ENCODE measurements at regions not wholly inside any gene's neighbourhood (a gene's known extent, or its start where the extent isn't known, plus 50 kb on each side); places are given as distances from the start of the nearest gene placed in this dataset.

DNA sequence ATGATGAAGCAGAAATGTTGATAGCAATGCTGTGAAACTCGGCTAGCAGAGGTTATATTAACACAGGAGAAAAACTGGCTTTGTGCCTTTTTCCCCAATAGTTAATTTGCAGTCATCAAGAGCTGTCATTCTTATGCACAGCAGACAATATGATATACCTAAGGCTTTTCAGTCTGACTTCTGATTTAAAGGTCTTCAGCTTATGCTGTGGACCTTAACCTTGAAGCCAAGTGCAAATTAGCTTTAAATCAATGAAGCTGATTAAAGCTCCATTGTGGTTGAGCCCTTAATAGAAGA lies 171.6 kb upstream of the ID4 start:
- Histone ChIP-seq H3K9ac (ENCODE audit: low read length) (no peak overlapping the region), H3K27ac (ENCODE audit: low read depth, low read length) (no peak overlapping the region), H3F3A (ENCODE audit: insufficient read depth) (no peaks in the 10 kb centered on the region), H3K36me3 (ENCODE audit: low read length) (no peaks in the 10 kb centered on the region), H3K4me3 (ENCODE audit: insufficient read depth, low read length, poor library complexity, severe bottlenecking) (no peak overlapping the region), H3K9me3 (ENCODE audit: insufficient read depth, low read length) (no peaks in the 10 kb centered on the region), H4K20me1 (ENCODE audit: low read depth, low read length) (no peaks in the 10 kb centered on the region), H3K9me2 (replicated peaks; ENCODE audit: insufficient read depth, low read length) (no peaks in the 10 kb centered on the region), H3K27me3 (ENCODE audit: low read length) (0 out of 2 replicates have a peak, but pooled peaks cover 2% of the 10 kb centered on the region), H2AFZ (ENCODE audit: low read depth, low read length, severe bottlenecking) (no peak overlapping the region), H3K79me2 (ENCODE audit: insufficient read depth, low read length) (no peaks in the 10 kb centered on the region), H3K4me2 (ENCODE audit: low read depth, low read length, poor library complexity, severe bottlenecking) (no peak overlapping the region)
- no peak for TF ChIP-seq EZH2phosphoT487 (conservative IDR thresholded peaks at IDR 0.05; ENCODE audit: low read length)
- TF ChIP-seq, protein P1, sequence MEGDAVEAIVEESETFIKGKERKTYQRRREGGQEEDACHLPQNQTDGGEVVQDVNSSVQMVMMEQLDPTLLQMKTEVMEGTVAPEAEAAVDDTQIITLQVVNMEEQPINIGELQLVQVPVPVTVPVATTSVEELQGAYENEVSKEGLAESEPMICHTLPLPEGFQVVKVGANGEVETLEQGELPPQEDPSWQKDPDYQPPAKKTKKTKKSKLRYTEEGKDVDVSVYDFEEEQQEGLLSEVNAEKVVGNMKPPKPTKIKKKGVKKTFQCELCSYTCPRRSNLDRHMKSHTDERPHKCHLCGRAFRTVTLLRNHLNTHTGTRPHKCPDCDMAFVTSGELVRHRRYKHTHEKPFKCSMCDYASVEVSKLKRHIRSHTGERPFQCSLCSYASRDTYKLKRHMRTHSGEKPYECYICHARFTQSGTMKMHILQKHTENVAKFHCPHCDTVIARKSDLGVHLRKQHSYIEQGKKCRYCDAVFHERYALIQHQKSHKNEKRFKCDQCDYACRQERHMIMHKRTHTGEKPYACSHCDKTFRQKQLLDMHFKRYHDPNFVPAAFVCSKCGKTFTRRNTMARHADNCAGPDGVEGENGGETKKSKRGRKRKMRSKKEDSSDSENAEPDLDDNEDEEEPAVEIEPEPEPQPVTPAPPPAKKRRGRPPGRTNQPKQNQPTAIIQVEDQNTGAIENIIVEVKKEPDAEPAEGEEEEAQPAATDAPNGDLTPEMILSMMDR (IDR thresholded peaks at IDR 0.05; ENCODE audit: insufficient read depth, low read length, poor library complexity, severe bottlenecking): no peak

DNA sequence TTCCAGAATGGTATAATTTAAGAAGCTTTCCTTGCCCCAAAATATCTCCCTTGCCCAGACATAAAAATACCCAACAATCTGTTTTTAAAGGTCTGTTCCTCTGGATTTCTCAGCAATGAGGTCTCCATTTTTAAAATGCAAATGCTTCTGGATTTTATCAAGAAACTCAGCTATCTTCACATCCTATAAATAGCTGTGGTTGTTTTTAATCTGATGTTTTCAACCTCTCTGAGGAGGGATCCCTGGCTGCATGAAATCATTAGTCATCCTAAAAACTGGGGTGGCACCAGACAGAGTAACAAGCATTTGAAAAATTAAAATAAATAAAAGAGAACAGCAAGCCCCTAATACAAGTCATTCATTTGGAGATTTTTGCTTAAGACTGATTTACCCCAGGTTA lies 168.5 kb upstream of the ID4 start:
- no peak overlapping the region for H2AFZ ChIP-seq (ENCODE audit: low read depth, low read length, severe bottlenecking)

DNA sequence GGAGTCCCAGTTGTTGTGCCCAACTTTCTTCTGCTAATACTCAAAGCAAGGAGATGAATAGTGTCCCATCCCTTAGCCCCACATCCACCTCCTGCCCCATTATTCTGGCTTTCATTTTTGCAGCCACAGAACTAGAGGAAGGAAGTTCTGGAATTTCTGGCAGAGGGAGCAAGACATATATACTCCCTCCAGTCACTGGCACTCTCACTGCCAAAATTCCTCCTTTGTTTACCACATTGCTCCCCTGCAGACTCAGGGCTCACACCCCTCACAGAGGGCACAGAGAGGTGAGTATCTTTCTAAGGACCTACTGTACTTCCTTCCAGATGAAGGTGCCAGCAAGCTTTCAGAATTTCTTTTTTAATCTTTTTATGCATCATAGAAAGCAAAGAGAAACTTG lies 168.0 kb upstream of the ID4 start:
- Histone ChIP-seq H3F3A (ENCODE audit: insufficient read depth) (no peaks in the 10 kb centered on the region), H3K9ac (ENCODE audit: low read length) (no peak overlapping the region), H3K36me3 (ENCODE audit: low read length) (no peaks in the 10 kb centered on the region), H3K9me2 (replicated peaks; ENCODE audit: insufficient read depth, low read length) (no peaks in the 10 kb centered on the region), H3K27ac (ENCODE audit: low read depth, low read length) (no peak overlapping the region), H3K79me2 (ENCODE audit: insufficient read depth, low read length) (no peaks in the 10 kb centered on the region), H4K20me1 (ENCODE audit: low read depth, low read length) (no peaks in the 10 kb centered on the region), H3K9me3 (ENCODE audit: insufficient read depth, low read length) (no peaks in the 10 kb centered on the region), H2AFZ (ENCODE audit: low read depth, low read length, severe bottlenecking) (no peak overlapping the region), H3K4me2 (ENCODE audit: low read depth, low read length, poor library complexity, severe bottlenecking) (no peak overlapping the region), H3K27me3 (ENCODE audit: low read length) (0 out of 2 replicates have a peak, but pooled peaks cover 2% of the 10 kb centered on the region), H3K4me3 (ENCODE audit: insufficient read depth, low read length, poor library complexity, severe bottlenecking) (no peak overlapping the region)
- TF ChIP-seq, protein P1 (IDR thresholded peaks at IDR 0.05; ENCODE audit: insufficient read depth, low read length, poor library complexity, severe bottlenecking): no peak
- no peak for TF ChIP-seq EZH2phosphoT487 (conservative IDR thresholded peaks at IDR 0.05; ENCODE audit: low read length)

More for the DNA sequence above, 168.5 kb upstream of the ID4 start:
- no peaks in the 10 kb centered on the region for H3K9me2 ChIP-seq (replicated peaks; ENCODE audit: insufficient read depth, low read length)
- H3K79me2 ChIP-seq (ENCODE audit: insufficient read depth, low read length): no peaks in the 10 kb centered on the region
- H3K27me3 ChIP-seq (ENCODE audit: low read length): 0 out of 2 replicates have a peak, but pooled peaks cover 2% of the 10 kb centered on the region
- TF ChIP-seq EZH2phosphoT487 (conservative IDR thresholded peaks at IDR 0.05; ENCODE audit: low read length): no peak
- TF ChIP-seq, protein P1 (IDR thresholded peaks at IDR 0.05; ENCODE audit: insufficient read depth, low read length, poor library complexity, severe bottlenecking): no peak
- H3K9me3 ChIP-seq (ENCODE audit: insufficient read depth, low read length): no peaks in the 10 kb centered on the region
- H4K20me1 ChIP-seq (ENCODE audit: low read depth, low read length): no peaks in the 10 kb centered on the region
- H3K27ac ChIP-seq (ENCODE audit: low read depth, low read length): no peak overlapping the region
- H3K36me3 ChIP-seq (ENCODE audit: low read length): no peaks in the 10 kb centered on the region
- no peak overlapping the region for H3K4me3 ChIP-seq (ENCODE audit: insufficient read depth, low read length, poor library complexity, severe bottlenecking)
- H3F3A ChIP-seq (ENCODE audit: insufficient read depth): no peaks in the 10 kb centered on the region
- no peak overlapping the region for H3K9ac ChIP-seq (ENCODE audit: low read length)
- no peak overlapping the region for H3K4me2 ChIP-seq (ENCODE audit: low read depth, low read length, poor library complexity, severe bottlenecking)
